ENCODE measurements at regions not wholly inside any gene's neighbourhood (a gene's known extent, or its start where the extent isn't known, plus 50 kb on each side); places are given as distances from the start of the nearest gene placed in this dataset.
"Not testable (repeated sequence)": the region's sequence is repeated elsewhere in the genome, so short reads cannot be mapped to it uniquely, and the experiment has no call there.

DNA sequence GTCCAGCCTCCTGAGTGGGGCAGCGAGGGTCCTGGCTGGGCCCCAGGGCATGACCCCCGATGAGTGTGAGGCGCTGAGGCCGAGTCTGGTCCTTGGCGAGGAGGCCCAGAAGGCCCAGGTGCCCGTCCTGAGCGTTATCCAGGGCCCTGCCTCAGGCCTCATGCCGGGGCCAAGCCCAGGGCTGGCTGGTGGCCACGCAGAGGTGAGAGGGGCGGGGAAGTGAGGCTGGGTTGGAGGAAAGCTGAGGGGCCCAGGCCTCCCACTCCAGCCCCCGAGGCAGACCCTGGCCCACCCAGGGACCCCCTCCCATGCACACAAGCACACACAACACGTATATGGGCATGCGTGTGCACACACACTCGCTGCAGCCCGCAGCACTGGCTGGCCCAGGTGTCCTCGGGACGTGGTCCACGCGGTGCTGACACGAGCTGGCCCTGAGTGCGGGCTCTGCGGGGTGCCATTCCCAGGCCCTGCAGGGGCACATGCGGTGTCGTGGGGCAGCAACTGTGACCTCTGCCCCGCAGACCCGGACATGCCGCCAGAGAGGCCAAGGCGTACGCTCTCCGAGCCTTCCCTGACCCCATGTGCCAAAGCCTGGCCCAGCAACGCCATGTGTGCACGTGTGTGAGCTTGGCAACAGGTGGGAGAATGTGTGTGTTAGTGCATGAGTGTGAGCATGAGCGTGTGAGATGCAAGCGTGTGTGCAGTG lies 160.2 kb downstream of the TMEM121 start:
- H3K27me3 ChIP-seq; H3K9me3 ChIP-seq; H3K4me3 ChIP-seq; DNase-seq; intact Hi-C loops (cut with DNase I; ENCODE audit: low total_unique reads); H3K36me3 ChIP-seq; in situ Hi-C loops (cut with MboI; ENCODE audit: low pct_ligation_motif_present in 1 of 4, low pct_unique_long_range_greater_than_20kb in 1 of 4, low sequenced_read_pairs in 3 of 4); H3K4me1 ChIP-seq: not testable (repeated sequence)
- 70% methylated on average over 18 of the region's 34 CpGs; no CpG with 5 or more reads in 1 of the 2 donors for WGBS, 2 donors (ENCODE audit: low coverage in 1 of 2)
- H3K27ac ChIP-seq: peak overlapping the region in 1 of 4 donors; percentile 58

DNA sequence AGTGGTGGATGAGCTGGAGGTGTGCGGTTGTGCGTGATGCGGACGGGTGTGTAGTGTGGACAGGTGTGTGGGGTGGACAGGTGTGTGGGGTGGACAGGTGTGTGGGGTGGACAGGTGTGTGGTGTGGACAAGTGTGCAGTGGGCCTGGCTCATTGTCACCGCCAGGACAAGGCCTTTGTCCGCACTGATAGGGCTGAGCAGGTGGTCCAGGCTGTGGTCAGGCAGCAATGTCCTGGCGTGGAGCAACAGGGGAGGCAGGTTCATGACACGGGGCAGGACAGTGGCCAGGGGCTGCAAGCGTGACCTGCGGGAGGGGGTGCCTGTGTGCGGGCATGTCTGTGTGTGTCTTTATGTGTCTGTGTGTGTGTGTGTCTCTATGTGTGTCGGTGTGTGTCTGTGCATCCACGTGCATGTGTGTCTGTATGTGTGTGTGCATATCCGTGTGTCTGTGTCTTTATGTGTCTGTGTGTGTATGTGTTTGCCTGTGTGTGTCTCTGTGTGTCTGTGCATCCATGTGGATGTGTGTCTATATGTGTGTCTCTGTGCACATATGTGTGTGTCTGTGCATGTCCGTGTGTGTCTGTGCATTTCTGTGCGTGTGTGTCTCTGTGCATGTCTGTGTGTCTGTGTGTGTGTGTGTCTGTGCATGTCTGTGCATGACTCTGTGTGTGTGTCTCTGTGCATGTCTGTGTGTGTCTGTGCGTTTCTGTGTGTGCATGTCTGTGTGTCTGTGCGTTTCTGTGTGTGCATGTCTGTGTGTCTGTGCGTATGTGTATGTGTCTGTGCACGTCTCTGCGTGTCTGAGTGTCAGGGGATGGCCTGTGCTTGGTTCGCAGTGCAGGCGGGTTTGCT lies 161.0 kb downstream of the TMEM121 start:
- DNase-seq; intact Hi-C loops (cut with DNase I; ENCODE audit: low total_unique reads); in situ Hi-C loops (cut with MboI; ENCODE audit: low pct_ligation_motif_present in 1 of 4, low pct_unique_long_range_greater_than_20kb in 1 of 4, low sequenced_read_pairs in 3 of 4); H3K27me3 ChIP-seq; H3K4me1 ChIP-seq; H3K9me3 ChIP-seq; H3K4me3 ChIP-seq; H3K36me3 ChIP-seq: not testable (repeated sequence)
- WGBS, 2 donors (ENCODE audit: low coverage in 1 of 2): 73 to 92% methylated on average over 7 to 19 of the region's 23 CpGs
- H3K27ac ChIP-seq: peak overlapping the region in 1 of 4 donors; percentile 12

DNA sequence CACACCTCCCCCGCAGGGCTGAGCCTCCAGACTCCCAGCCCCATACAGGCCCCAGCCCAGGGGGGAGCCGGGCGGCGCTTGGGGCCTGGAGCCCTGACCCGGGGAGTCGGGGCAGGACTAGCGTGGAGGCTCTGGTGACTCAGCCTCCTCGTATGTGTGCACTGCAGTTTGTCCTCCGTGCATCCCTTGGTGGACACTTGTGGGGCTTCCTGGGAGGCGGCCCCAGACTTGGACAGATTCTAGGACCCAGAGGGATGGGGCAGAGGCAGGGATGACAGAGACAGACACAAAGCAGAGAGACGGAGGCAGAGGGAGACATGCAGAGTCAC lies 161.6 kb downstream of the TMEM121 start:
- peak overlapping the region in 1 of 4 donors; percentile 12 for H3K27ac ChIP-seq

GRCh38 chr14:105688664-105689221 lies 162.4 kb downstream of the TMEM121 start:
- DNase-seq; H3K9me3 ChIP-seq; H3K4me1 ChIP-seq; in situ Hi-C loops (cut with MboI; ENCODE audit: low pct_ligation_motif_present in 1 of 4, low pct_unique_long_range_greater_than_20kb in 1 of 4, low sequenced_read_pairs in 3 of 4); H3K27me3 ChIP-seq; H3K27ac ChIP-seq; intact Hi-C loops (cut with DNase I; ENCODE audit: low total_unique reads); H3K4me3 ChIP-seq; H3K36me3 ChIP-seq: not testable (repeated sequence)
- 83 to 100% methylated on average over 2 to 4 of the region's 4 CpGs for WGBS, 2 donors (ENCODE audit: low coverage in 1 of 2)

More for the DNA sequence above, 161.6 kb downstream of the TMEM121 start:
- DNase-seq; H3K36me3 ChIP-seq; H3K4me3 ChIP-seq; H3K27me3 ChIP-seq; in situ Hi-C loops (cut with MboI; ENCODE audit: low pct_ligation_motif_present in 1 of 4, low pct_unique_long_range_greater_than_20kb in 1 of 4, low sequenced_read_pairs in 3 of 4); intact Hi-C loops (cut with DNase I; ENCODE audit: low total_unique reads); H3K9me3 ChIP-seq; H3K4me1 ChIP-seq: not testable (repeated sequence)
- WGBS, 2 donors (ENCODE audit: low coverage in 1 of 2): 35% methylated on average over 7 of the region's 11 CpGs; no CpG with 5 or more reads in 1 of the 2 donors

- Histone ChIP-seq H3K4me1 (no peaks in the 10 kb centered on the region), H3K27ac (no peak overlapping the region), H3K4me3 (no peak overlapping the region), H3K27me3 (no peaks in the 10 kb centered on the region), H3K9me3 (no peaks in the 10 kb centered on the region), H3K36me3 (no peaks in the 10 kb centered on the region)
- intact Hi-C loops (cut with DNase I; ENCODE audit: low total_unique reads): no loop called here
- in situ Hi-C loops (cut with MboI; ENCODE audit: low pct_ligation_motif_present in 1 of 4, low pct_unique_long_range_greater_than_20kb in 1 of 4, low sequenced_read_pairs in 3 of 4): no loop called here
- WGBS, 2 donors (ENCODE audit: low coverage in 1 of 2): 88% methylated on average over 1 of the region's 1 CpG; no CpG with 5 or more reads in 1 of the 2 donors
- no peak for DNase-seq
- TF ChIP-seq EP300 (IDR thresholded peaks at IDR 0.05; ENCODE audit: low read depth): no peak
- TF ChIP-seq, protein P1, sequence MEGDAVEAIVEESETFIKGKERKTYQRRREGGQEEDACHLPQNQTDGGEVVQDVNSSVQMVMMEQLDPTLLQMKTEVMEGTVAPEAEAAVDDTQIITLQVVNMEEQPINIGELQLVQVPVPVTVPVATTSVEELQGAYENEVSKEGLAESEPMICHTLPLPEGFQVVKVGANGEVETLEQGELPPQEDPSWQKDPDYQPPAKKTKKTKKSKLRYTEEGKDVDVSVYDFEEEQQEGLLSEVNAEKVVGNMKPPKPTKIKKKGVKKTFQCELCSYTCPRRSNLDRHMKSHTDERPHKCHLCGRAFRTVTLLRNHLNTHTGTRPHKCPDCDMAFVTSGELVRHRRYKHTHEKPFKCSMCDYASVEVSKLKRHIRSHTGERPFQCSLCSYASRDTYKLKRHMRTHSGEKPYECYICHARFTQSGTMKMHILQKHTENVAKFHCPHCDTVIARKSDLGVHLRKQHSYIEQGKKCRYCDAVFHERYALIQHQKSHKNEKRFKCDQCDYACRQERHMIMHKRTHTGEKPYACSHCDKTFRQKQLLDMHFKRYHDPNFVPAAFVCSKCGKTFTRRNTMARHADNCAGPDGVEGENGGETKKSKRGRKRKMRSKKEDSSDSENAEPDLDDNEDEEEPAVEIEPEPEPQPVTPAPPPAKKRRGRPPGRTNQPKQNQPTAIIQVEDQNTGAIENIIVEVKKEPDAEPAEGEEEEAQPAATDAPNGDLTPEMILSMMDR (IDR thresholded peaks at IDR 0.05): no peak
- no peak for TF ChIP-seq POLR2A (IDR thresholded peaks at IDR 0.05)
- no peak for TF ChIP-seq POLR2AphosphoS5 (IDR thresholded peaks at IDR 0.05)
These were observed 163.3 kb downstream of the TMEM121 start for GRCh38 chr14:105689722-105690121.

GRCh38 chr14:105690671-105691070 lies 164.3 kb downstream of the TMEM121 start:
- intact Hi-C loops (cut with DNase I; ENCODE audit: low total_unique reads): no loop called here
- TF ChIP-seq, protein P1 (IDR thresholded peaks at IDR 0.05): no peak
- TF ChIP-seq POLR2A (IDR thresholded peaks at IDR 0.05) (no peak), POLR2AphosphoS5 (IDR thresholded peaks at IDR 0.05) (no peak), EP300 (IDR thresholded peaks at IDR 0.05; ENCODE audit: low read depth) (no peak)
- Histone ChIP-seq H3K9me3 (no peaks in the 10 kb centered on the region), H3K4me1 (no peaks in the 10 kb centered on the region), H3K27ac (no peak overlapping the region), H3K36me3 (no peaks in the 10 kb centered on the region), H3K27me3 (no peaks in the 10 kb centered on the region), H3K4me3 (no peak overlapping the region)
- in situ Hi-C loops (cut with MboI; ENCODE audit: low pct_ligation_motif_present in 1 of 4, low pct_unique_long_range_greater_than_20kb in 1 of 4, low sequenced_read_pairs in 3 of 4): no loop called here
- DNase-seq: no peak
- WGBS, 2 donors (ENCODE audit: low coverage in 1 of 2): 81 to 93% methylated on average over 3 of the region's 3 CpGs

- H3K4me3 ChIP-seq; H3K27ac ChIP-seq; H3K27me3 ChIP-seq; in situ Hi-C loops (cut with MboI; ENCODE audit: low pct_ligation_motif_present in 1 of 4, low pct_unique_long_range_greater_than_20kb in 1 of 4, low sequenced_read_pairs in 3 of 4); DNase-seq; intact Hi-C loops (cut with DNase I; ENCODE audit: low total_unique reads); H3K9me3 ChIP-seq; H3K36me3 ChIP-seq; H3K4me1 ChIP-seq: not testable (repeated sequence)
- 84 to 90% methylated on average over 6 to 23 of the region's 25 CpGs for WGBS, 2 donors (ENCODE audit: low coverage in 1 of 2)
These were observed 165.1 kb downstream of the TMEM121 start for GRCh38 chr14:105691321-105692109.
